Stimulated activated naive CD8-positive, alpha-beta T cell treated with anti-CD3 and anti-CD28 coated beads, Interleukin-15, Interleukin-2, amounts not matched to agents 100 U/mL and 50 U/mL, for 24 hours (primary cell): ENCODE measurements at regions not wholly inside any gene's neighbourhood (a gene's known extent, or its start where the extent isn't known, plus 50 kb on each side); places are given as distances from the start of the nearest gene placed in this dataset.

Source experiments
- ATAC-seq: fragments of 150-1000 bp; cut with Tn5 transposase; one replicate; pipeline ENCODE4 v1.10.0; 2021
- DNase-seq: peaks from one replicate; pipeline ENCODE4 v3.0.0; 2021

GRCh38 chr12:115215544-115215943 lies 531.6 kb upstream of the TBX3 start:
- no peak for ATAC-seq
- no peak for DNase-seq

GRCh38 chr12:115213538-115214016 lies 529.6 kb upstream of the TBX3 start:
- no peak for DNase-seq
- no peak for ATAC-seq

- DNase-seq, result no peak
- no peak for ATAC-seq
Observed at GRCh38 chr12:115213118-115213517, 529.1 kb upstream of the TBX3 start.

- no peak for ATAC-seq
- DNase-seq, result no peak
Observed at GRCh38 chr12:115212356-115212755, 528.4 kb upstream of the TBX3 start.

- DNase-seq (no peak), ATAC-seq (no peak)
Observed at GRCh38 chr12:115210533-115211252, 526.7 kb upstream of the TBX3 start.

- DNase-seq (no peak), ATAC-seq (no peak)
Observed at GRCh38 chr12:115209230-115209629, 525.3 kb upstream of the TBX3 start.

GRCh38 chr12:115208098-115208497 lies 524.1 kb upstream of the TBX3 start:
- ATAC-seq (no peak), DNase-seq (no peak)

- no peak for ATAC-seq
- no peak for DNase-seq
Observed at GRCh38 chr12:115207216-115207915, 523.4 kb upstream of the TBX3 start.

- DNase-seq, result no peak
- no peak for ATAC-seq
Observed at GRCh38 chr12:115206801-115207200, 522.8 kb upstream of the TBX3 start.

- DNase-seq (no peak), ATAC-seq (no peak)
Observed at GRCh38 chr12:115205755-115206308, 521.9 kb upstream of the TBX3 start.

GRCh38 chr12:115204957-115205754 lies 521.2 kb upstream of the TBX3 start:
- DNase-seq (no peak), ATAC-seq (no peak)

GRCh38 chr12:115203701-115204100 lies 519.7 kb upstream of the TBX3 start:
- DNase-seq, result no peak
- no peak for ATAC-seq

GRCh38 chr12:115201966-115202365 lies 518.0 kb upstream of the TBX3 start:
- ATAC-seq (no peak), DNase-seq (no peak)

- DNase-seq (no peak), ATAC-seq (no peak)
Observed at GRCh38 chr12:115199831-115200230, 515.9 kb upstream of the TBX3 start.

- ATAC-seq, result no peak
Observed at GRCh38 chr12:115194857-115195256, 510.9 kb upstream of the TBX3 start.

GRCh38 chr12:115194448-115194847 lies 510.5 kb upstream of the TBX3 start:
- DNase-seq (no peak), ATAC-seq (no peak)

More at GRCh38 chr12:115194857-115195256, 510.9 kb upstream of the TBX3 start:
- DNase-seq, result no peak

- ATAC-seq (no peak), DNase-seq (no peak)
Observed at GRCh38 chr12:115191342-115191741, 507.4 kb upstream of the TBX3 start.

- no peak for DNase-seq
Observed at GRCh38 chr12:115190010-115190770, 506.2 kb upstream of the TBX3 start.

GRCh38 chr12:115185506-115185905 lies 501.5 kb upstream of the TBX3 start:
- ATAC-seq (no peak), DNase-seq (no peak)

More at GRCh38 chr12:115190010-115190770, 506.2 kb upstream of the TBX3 start:
- no peak for ATAC-seq

GRCh38 chr12:115183752-115184151 lies 499.8 kb upstream of the TBX3 start:
- ATAC-seq (no peak), DNase-seq (no peak)

GRCh38 chr12:115177899-115178298 lies 493.9 kb upstream of the TBX3 start:
- DNase-seq, result no peak
- ATAC-seq, result no peak
